ENCODE measurements at regions not wholly inside any gene's neighbourhood (a gene's known extent, or its start where the extent isn't known, plus 50 kb on each side); places are given as distances from the start of the nearest gene placed in this dataset.

DNA sequence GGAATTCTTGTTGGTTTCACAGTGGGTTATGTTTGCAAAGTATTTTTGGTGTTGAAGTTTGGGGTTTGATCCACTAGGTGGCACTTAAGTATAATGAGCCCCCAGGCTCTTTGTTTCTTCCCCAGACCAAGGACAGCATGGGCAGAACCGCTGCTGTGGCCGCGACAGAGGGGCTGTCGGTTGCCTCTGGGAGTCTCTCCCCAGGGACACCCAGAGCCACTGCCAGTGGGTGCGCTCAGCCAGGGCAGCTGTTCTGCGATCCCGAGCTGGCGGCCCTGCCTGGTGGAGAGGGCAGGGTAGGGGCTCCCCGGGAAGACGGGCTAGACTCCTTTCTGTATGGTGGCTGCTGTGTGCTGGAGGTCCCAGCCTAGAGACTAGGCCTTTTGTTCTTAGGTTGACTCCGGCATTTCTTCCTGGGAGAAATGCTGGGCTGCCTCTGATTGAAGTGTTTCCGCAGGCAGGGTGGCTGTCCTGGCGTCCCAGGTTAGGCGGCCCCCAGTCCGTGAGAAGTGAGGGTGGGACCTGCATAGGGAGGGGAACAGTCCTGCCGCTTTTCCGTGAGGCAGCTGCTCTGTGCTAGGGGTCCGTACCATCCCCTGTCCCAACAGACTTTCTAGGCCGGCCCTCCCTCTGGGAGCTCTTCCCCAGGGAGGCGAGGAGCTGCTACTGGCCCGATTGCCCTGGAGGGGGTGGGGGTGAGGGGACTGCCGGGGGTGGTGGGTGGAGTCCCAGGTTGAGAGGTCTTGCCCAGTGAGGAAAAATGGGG lies 253.1 kb upstream of the PELI2 start:
- Histone ChIP-seq H3K36me3 (ENCODE audit: insufficient read depth, low read length, poor library complexity, severe bottlenecking) (no peaks in the 10 kb centered on the region), H3K27ac (ENCODE audit: low read depth, low read length, poor library complexity, severe bottlenecking) (no peak overlapping the region), H3K4me3 (ENCODE audit: low read depth, low read length, poor library complexity, severe bottlenecking) (no peak overlapping the region), H3K4me1 (ENCODE audit: insufficient read depth, low read length, poor library complexity, severe bottlenecking) (no peaks in the 10 kb centered on the region), H3K27me3 (replicated peaks; ENCODE audit: insufficient read depth, low read depth, low read length, poor library complexity) (no peaks in the 10 kb centered on the region), H3K9me3 (ENCODE audit: low read depth, low read length, poor library complexity, severe bottlenecking) (no peaks in the 10 kb centered on the region)
- ChIA-PET POLR2A (ENCODE audit: low non-redundant PET) (no interaction called here), CTCF (no interaction called here)
- TF ChIP-seq EZH2 (IDR thresholded peaks at IDR 0.05; ENCODE audit: borderline replicate concordance, low read depth, low read length, poor library complexity, severe bottlenecking) = no peak
- TF ChIP-seq, protein P1, sequence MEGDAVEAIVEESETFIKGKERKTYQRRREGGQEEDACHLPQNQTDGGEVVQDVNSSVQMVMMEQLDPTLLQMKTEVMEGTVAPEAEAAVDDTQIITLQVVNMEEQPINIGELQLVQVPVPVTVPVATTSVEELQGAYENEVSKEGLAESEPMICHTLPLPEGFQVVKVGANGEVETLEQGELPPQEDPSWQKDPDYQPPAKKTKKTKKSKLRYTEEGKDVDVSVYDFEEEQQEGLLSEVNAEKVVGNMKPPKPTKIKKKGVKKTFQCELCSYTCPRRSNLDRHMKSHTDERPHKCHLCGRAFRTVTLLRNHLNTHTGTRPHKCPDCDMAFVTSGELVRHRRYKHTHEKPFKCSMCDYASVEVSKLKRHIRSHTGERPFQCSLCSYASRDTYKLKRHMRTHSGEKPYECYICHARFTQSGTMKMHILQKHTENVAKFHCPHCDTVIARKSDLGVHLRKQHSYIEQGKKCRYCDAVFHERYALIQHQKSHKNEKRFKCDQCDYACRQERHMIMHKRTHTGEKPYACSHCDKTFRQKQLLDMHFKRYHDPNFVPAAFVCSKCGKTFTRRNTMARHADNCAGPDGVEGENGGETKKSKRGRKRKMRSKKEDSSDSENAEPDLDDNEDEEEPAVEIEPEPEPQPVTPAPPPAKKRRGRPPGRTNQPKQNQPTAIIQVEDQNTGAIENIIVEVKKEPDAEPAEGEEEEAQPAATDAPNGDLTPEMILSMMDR (conservative IDR thresholded peaks at IDR 0.05; ENCODE audit: low read depth, low read length) = no peak
- intact Hi-C loops (cut with micrococcal nuclease; ENCODE audit: unreplicated experiment) = no loop called here
- peak; percentile 10 for DNase-seq (ENCODE audit: low spot score)
- BruUV-seq (replicated peaks) = no TSS peak

DNA sequence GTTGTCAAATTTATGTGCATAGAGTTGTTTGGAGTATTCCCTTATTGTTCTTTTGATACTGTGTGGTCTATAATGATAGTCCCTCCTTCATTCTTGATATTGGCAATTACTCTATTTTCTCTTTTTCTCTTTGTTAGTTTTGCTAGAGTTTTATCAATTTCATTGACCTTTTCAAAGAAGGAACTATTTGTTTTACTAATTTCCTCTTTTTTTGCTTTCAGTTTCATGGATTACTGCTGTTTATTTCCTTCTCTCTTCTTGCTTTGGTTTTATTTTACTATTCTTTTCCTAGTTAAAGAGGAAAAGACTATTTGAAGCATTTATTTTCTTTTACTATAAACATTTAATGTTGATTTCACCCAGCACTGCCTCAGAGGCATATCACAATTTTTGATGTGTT lies 250.9 kb upstream of the PELI2 start:
- intact Hi-C loops (cut with micrococcal nuclease; ENCODE audit: unreplicated experiment) = no loop called here

DNA sequence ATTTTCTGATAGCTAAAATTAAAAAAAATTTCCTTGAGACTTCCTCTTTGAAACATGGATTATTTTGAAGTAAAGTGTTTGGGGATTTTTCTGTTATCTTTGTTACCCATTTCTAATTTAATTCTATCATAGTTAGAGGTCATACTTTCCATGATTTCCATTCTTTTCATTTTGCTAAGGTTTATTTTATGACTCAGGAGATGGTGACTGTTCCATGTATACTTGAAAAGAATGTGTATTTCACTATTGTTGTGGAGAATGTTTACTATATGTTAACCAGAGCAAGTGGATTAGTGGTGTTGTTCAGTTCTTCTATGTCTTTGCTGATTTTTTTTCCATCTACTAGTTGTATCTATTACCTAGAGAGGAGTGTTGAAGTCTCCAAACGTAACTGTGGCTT lies 250.5 kb upstream of the PELI2 start:
- no TSS peak for BruUV-seq (replicated peaks)
- no peak for DNase-seq (ENCODE audit: low spot score)
- H3K27ac ChIP-seq (ENCODE audit: low read depth, low read length, poor library complexity, severe bottlenecking) = no peak overlapping the region
- H3K9me3 ChIP-seq (ENCODE audit: low read depth, low read length, poor library complexity, severe bottlenecking) = no peaks in the 10 kb centered on the region
- POLR2A ChIA-PET (ENCODE audit: low non-redundant PET) = no interaction called here
- CTCF ChIA-PET = no interaction called here
- TF ChIP-seq, protein P1 (conservative IDR thresholded peaks at IDR 0.05; ENCODE audit: low read depth, low read length) = no peak
- intact Hi-C loops (cut with micrococcal nuclease; ENCODE audit: unreplicated experiment) = no loop called here
- H3K4me3 ChIP-seq (ENCODE audit: low read depth, low read length, poor library complexity, severe bottlenecking) = no peak overlapping the region
- no peaks in the 10 kb centered on the region for H3K27me3 ChIP-seq (replicated peaks; ENCODE audit: insufficient read depth, low read depth, low read length, poor library complexity)
- H3K4me1 ChIP-seq (ENCODE audit: insufficient read depth, low read length, poor library complexity, severe bottlenecking) = no peaks in the 10 kb centered on the region
- no peaks in the 10 kb centered on the region for H3K36me3 ChIP-seq (ENCODE audit: insufficient read depth, low read length, poor library complexity, severe bottlenecking)

More for the DNA sequence above, 250.9 kb upstream of the PELI2 start:
- no peaks in the 10 kb centered on the region for H3K4me1 ChIP-seq (ENCODE audit: insufficient read depth, low read length, poor library complexity, severe bottlenecking)
- TF ChIP-seq, protein P1 (conservative IDR thresholded peaks at IDR 0.05; ENCODE audit: low read depth, low read length) = no peak
- TF ChIP-seq EZH2 (IDR thresholded peaks at IDR 0.05; ENCODE audit: borderline replicate concordance, low read depth, low read length, poor library complexity, severe bottlenecking) = no peak
- H3K27ac ChIP-seq (ENCODE audit: low read depth, low read length, poor library complexity, severe bottlenecking) = no peak overlapping the region
- POLR2A ChIA-PET (ENCODE audit: low non-redundant PET) = no interaction called here
- H3K36me3 ChIP-seq (ENCODE audit: insufficient read depth, low read length, poor library complexity, severe bottlenecking) = no peaks in the 10 kb centered on the region
- no peak for DNase-seq (ENCODE audit: low spot score)
- BruUV-seq (replicated peaks) = no TSS peak
- H3K4me3 ChIP-seq (ENCODE audit: low read depth, low read length, poor library complexity, severe bottlenecking) = no peak overlapping the region
- no peaks in the 10 kb centered on the region for H3K9me3 ChIP-seq (ENCODE audit: low read depth, low read length, poor library complexity, severe bottlenecking)
- CTCF ChIA-PET = no interaction called here
- H3K27me3 ChIP-seq (replicated peaks; ENCODE audit: insufficient read depth, low read depth, low read length, poor library complexity) = no peaks in the 10 kb centered on the region
